ENCODE measurements at regions not wholly inside any gene's neighbourhood (a gene's known extent, or its start where the extent isn't known, plus 50 kb on each side); places are given as distances from the start of the nearest gene placed in this dataset.
"Not testable (repeated sequence)": the region's sequence is repeated elsewhere in the genome, so short reads cannot be mapped to it uniquely, and the experiment has no call there.

GRCh38 chr18:33828949-33829348 lies 250.9 kb downstream of the ASXL3 start:
- intact Hi-C loops (cut with DNase I): no loop called here
- DNase-seq: no peak
- H3K36me3 ChIP-seq (replicated peaks in 1 of 2): no peaks in the 10 kb centered on the region
- no peak overlapping the region for H3K27ac ChIP-seq
- no peak for TF ChIP-seq CTCF (IDR thresholded peaks at IDR 0.05)
- no peak for TF ChIP-seq POLR2A (IDR thresholded peaks at IDR 0.05)
- H3K9me3 ChIP-seq (replicated peaks in 1 of 3): no peaks in the 10 kb centered on the region
- no peak overlapping the region for H3K4me3 ChIP-seq
- no peaks in the 10 kb centered on the region for H3K4me1 ChIP-seq (replicated peaks in 1 of 2)
- 58 to 69% (median 66%) methylated on average over 2 of the region's 2 CpGs for WGBS, 4 donors
- H3K27me3 ChIP-seq: no peaks in the 10 kb centered on the region

GRCh38 chr18:33826151-33826550 lies 248.1 kb downstream of the ASXL3 start:
- Histone ChIP-seq H3K4me1 (replicated peaks in 1 of 2) (no peaks in the 10 kb centered on the region), H3K36me3 (replicated peaks in 1 of 2) (no peaks in the 10 kb centered on the region), H3K4me3 (no peak overlapping the region), H3K9me3 (replicated peaks in 1 of 3) (no peaks in the 10 kb centered on the region), H3K27ac (no peak overlapping the region), H3K27me3 (no peaks in the 10 kb centered on the region)
- 69 to 79% (median 76%) methylated on average over 4 of the region's 4 CpGs for WGBS, 4 donors
- DNase-seq: no peak
- intact Hi-C loops (cut with DNase I): no loop called here
- TF ChIP-seq POLR2A (IDR thresholded peaks at IDR 0.05) (no peak), CTCF (IDR thresholded peaks at IDR 0.05) (no peak)

- no peak overlapping the region for H3K27ac ChIP-seq
- TF ChIP-seq POLR2A (IDR thresholded peaks at IDR 0.05) (no peak), CTCF (IDR thresholded peaks at IDR 0.05) (no peak)
Observed at GRCh38 chr18:33821503-33821902, 243.5 kb downstream of the ASXL3 start.

GRCh38 chr18:33820517-33821371 lies 242.7 kb downstream of the ASXL3 start:
- TF ChIP-seq POLR2A (IDR thresholded peaks at IDR 0.05): no peak
- TF ChIP-seq CTCF (IDR thresholded peaks at IDR 0.05): no peak
- Histone ChIP-seq H3K27ac (no peak overlapping the region), H3K27me3 (no peaks in the 10 kb centered on the region), H3K36me3 (replicated peaks in 1 of 2) (no peaks in the 10 kb centered on the region), H3K9me3 (replicated peaks in 1 of 3) (no peaks in the 10 kb centered on the region), H3K4me1 (replicated peaks in 1 of 2) (no peaks in the 10 kb centered on the region), H3K4me3 (no peak overlapping the region)
- intact Hi-C loops (cut with DNase I): no loop called here
- DNase-seq: no peak
- 44 to 66% (median 56%) methylated on average over 4 to 37 of the region's 39 CpGs for WGBS, 4 donors

More at GRCh38 chr18:33821503-33821902, 243.5 kb downstream of the ASXL3 start:
- Histone ChIP-seq H3K27me3 (no peaks in the 10 kb centered on the region), H3K4me3 (no peak overlapping the region), H3K36me3 (replicated peaks in 1 of 2) (no peaks in the 10 kb centered on the region), H3K4me1 (replicated peaks in 1 of 2) (no peaks in the 10 kb centered on the region), H3K9me3 (replicated peaks in 1 of 3) (no peaks in the 10 kb centered on the region)
- no peak for DNase-seq
- WGBS, 4 donors: 68 to 88% (median 80%) methylated on average over 1 of the region's 1 CpG
- intact Hi-C loops (cut with DNase I): no loop called here

GRCh38 chr18:33819692-33820343 lies 241.8 kb downstream of the ASXL3 start:
- H3K4me3 ChIP-seq; intact Hi-C loops (cut with DNase I); DNase-seq; H3K9me3 ChIP-seq (replicated peaks in 1 of 3); H3K27ac ChIP-seq; H3K36me3 ChIP-seq (replicated peaks in 1 of 2); H3K4me1 ChIP-seq (replicated peaks in 1 of 2); H3K27me3 ChIP-seq: not testable (repeated sequence)
- WGBS, 4 donors: 61 to 94% (median 76%) methylated on average over 2 to 24 of the region's 32 CpGs
